ENCODE measurements at regions not wholly inside any gene's neighbourhood (a gene's known extent, or its start where the extent isn't known, plus 50 kb on each side); places are given as distances from the start of the nearest gene placed in this dataset.

GRCh38 chr13:99074693-99075092 is 96.8 kb upstream of the DOCK9 start:
- TF ChIP-seq, protein P1, sequence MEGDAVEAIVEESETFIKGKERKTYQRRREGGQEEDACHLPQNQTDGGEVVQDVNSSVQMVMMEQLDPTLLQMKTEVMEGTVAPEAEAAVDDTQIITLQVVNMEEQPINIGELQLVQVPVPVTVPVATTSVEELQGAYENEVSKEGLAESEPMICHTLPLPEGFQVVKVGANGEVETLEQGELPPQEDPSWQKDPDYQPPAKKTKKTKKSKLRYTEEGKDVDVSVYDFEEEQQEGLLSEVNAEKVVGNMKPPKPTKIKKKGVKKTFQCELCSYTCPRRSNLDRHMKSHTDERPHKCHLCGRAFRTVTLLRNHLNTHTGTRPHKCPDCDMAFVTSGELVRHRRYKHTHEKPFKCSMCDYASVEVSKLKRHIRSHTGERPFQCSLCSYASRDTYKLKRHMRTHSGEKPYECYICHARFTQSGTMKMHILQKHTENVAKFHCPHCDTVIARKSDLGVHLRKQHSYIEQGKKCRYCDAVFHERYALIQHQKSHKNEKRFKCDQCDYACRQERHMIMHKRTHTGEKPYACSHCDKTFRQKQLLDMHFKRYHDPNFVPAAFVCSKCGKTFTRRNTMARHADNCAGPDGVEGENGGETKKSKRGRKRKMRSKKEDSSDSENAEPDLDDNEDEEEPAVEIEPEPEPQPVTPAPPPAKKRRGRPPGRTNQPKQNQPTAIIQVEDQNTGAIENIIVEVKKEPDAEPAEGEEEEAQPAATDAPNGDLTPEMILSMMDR (IDR thresholded peaks at IDR 0.05; ENCODE audit: borderline replicate concordance, extremely low read depth, low read length, poor library complexity, severe bottlenecking) = no peak
- no peak for TF ChIP-seq EZH2 (IDR thresholded peaks at IDR 0.05; ENCODE audit: borderline replicate concordance, low read depth, low read length, severe bottlenecking)
